ACHN (cell line): ENCODE measurements at regions not wholly inside any gene's neighbourhood (a gene's known extent, or its start where the extent isn't known, plus 50 kb on each side); places are given as distances from the start of the nearest gene placed in this dataset.
"Not testable (repeated sequence)": the region's sequence is repeated elsewhere in the genome, so short reads cannot be mapped to it uniquely, and the experiment has no call there.

ENCODE experiments used
- DNase-seq: peaks from one replicate; pipeline ENCODE4 v3.0.0-alpha.2; 2015
- in situ Hi-C: cut with HindIII; loops from 2 replicates; pipeline ENCODE4 v1.10.0; 2017; ENCODE audit warnings: low sequenced_read_pairs, low pct_ligation_motif_present, low pct_unique_long_range_greater_than_20kb

GRCh38 chr1:121516234-121516967, 331.6 kb downstream of the SRGAP2C start:
- in situ Hi-C loops, result no loop called here
- no peak for DNase-seq

- no peak for DNase-seq
- in situ Hi-C loops, result no loop called here
These were observed 332.9 kb downstream of the SRGAP2C start for GRCh38 chr1:121517586-121518230.

GRCh38 chr1:121518726-121519041, 333.9 kb downstream of the SRGAP2C start:
- in situ Hi-C loops, result no loop called here
- no peak for DNase-seq

- in situ Hi-C loops, result no loop called here
- DNase-seq, result peak; percentile 52
These were observed 334.4 kb downstream of the SRGAP2C start for GRCh38 chr1:121519042-121519755.

GRCh38 chr1:121519756-121520286, 335.0 kb downstream of the SRGAP2C start:
- in situ Hi-C loops, DNase-seq: not testable (repeated sequence)

DNA sequence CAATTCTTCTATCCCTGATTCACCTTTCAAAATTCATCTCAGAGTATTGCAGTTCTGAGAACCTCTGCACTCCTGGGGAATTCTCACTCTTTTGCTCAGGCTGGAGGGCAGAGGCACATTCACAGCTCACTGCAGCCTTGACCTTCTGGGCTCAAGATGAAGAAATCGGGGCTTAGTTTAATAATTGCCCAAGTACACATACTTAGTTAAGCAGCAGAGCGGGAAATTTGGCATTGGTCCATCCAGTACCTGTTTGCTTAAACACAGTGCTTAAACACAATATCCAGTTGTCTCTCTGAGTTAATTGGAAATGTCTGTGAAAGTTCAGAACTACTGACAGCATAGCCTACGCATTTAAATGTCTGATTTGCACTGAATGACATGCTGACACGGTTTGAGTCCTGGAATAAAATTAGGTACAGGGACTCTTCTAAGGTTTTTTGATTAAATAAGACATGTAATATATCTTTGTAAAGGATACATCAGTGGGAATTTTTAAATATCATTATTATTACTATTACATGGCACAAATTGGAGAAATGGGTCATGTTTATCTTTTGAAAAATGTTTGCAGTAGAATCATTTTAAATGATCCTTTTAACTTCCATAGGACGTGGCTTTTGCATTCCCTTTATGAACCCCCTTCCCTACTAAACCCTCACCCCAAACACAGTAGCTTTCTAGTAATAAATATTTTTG, 337.4 kb downstream of the SRGAP2C start:
- peak; percentile 56 for DNase-seq
- in situ Hi-C loops, result no loop called here

DNA sequence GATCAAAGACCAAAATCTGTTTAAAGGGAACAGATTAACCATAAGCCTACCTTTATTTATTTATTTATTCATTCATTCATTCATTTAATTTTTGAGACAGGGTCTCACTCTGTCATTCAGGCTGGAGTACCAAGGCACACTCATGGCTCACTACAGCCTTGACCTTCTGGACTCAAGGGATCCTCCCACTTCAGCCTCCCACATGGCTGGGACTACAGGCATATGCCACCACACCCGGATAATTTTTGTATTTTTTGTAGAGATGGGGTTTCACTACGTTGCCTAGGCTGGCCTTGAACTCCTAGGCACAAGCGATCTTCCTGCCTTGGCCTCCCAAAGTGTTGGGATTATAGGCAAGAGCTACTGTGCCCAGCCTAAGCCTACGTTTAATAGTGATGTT, 338.3 kb downstream of the SRGAP2C start:
- in situ Hi-C loops, DNase-seq: not testable (repeated sequence)

DNA sequence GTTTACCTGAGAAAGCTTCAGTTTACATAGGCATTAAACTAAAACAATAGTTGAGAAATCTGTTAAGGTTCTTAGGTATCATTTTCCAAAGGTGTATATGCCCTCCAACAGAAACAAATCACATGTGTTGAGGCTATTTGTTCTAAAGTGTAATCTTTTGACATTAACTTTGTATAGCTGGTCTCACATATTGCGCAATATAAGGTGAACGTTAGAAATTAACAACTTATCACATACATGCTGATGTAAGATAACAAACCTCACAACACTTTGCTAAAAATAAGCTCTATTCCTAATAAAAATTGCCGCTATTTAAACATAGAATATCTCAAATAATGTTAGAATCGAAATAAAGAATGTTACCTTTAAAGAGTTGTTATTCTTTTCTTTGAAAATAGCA, 340.6 kb downstream of the SRGAP2C start:
- DNase-seq, result no peak
- in situ Hi-C loops, result no loop called here

DNA sequence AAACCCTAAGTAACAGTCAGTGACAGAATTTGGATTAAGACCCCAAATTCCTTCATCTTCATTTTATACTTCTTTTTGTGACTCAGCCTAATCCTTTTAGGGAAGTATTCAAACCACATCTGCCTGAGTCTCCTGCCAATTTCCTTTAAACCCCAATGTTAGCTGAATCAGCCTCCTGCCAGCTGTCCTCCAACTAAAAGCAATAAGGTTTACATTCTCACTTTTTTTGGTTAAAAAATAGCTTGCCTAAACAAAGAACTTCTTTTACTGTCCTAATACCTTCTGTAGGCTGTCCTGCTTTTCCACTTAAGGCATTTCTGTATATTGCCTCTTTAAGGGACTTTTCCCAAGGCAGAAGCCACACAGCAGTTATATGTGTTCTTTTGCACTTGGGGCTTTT, 344.2 kb downstream of the SRGAP2C start:
- in situ Hi-C loops, DNase-seq: not testable (repeated sequence)

- in situ Hi-C loops, DNase-seq: not testable (repeated sequence)
These were observed 345.3 kb downstream of the SRGAP2C start for GRCh38 chr1:121530026-121530425.

GRCh38 chr1:121531747-121532146, 347.0 kb downstream of the SRGAP2C start:
- not testable (repeated sequence) for DNase-seq

GRCh38 chr1:121538148-121538547, 353.4 kb downstream of the SRGAP2C start:
- DNase-seq, in situ Hi-C loops: not testable (repeated sequence)

More at GRCh38 chr1:121531747-121532146, 347.0 kb downstream of the SRGAP2C start:
- in situ Hi-C loops, result not testable (repeated sequence)

GRCh38 chr1:121538943-121539575, 354.3 kb downstream of the SRGAP2C start:
- in situ Hi-C loops, result no loop called here

DNA sequence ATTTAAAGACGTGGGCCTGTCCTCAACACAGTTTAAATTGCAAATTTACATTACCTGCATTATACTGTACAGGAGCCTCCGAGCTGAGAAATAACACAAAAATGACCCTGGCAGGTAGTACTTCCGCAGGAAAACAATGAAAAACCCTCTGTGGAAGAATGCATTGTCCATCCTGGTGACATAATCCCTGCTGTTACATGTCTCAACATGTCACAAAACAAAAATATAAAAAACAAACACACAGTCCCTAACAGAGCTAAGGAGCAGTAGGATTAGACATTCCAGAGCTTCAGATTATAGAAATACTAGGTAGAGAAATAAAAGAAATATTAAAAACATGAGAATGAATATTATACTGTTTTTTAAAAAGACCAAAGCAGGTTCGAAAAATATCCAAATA, 359.2 kb downstream of the SRGAP2C start:
- DNase-seq, in situ Hi-C loops: not testable (repeated sequence)

More at GRCh38 chr1:121538943-121539575, 354.3 kb downstream of the SRGAP2C start:
- DNase-seq, result no peak

- in situ Hi-C loops, result no loop called here
- no peak for DNase-seq
These were observed 359.7 kb downstream of the SRGAP2C start for GRCh38 chr1:121544500-121544899.

GRCh38 chr1:121545899-121546298, 361.1 kb downstream of the SRGAP2C start:
- DNase-seq, in situ Hi-C loops: not testable (repeated sequence)

GRCh38 chr1:121546830-121547591, 362.2 kb downstream of the SRGAP2C start:
- no peak for DNase-seq
- in situ Hi-C loops, result no loop called here
